Right lobe of liver (tissue), 6 donors: ENCODE measurements at regions not wholly inside any gene's neighbourhood (a gene's known extent, or its start where the extent isn't known, plus 50 kb on each side); places are given as distances from the start of the nearest gene placed in this dataset.
"Not testable (repeated sequence)": the region's sequence is repeated elsewhere in the genome, so short reads cannot be mapped to it uniquely, and the experiment has no call there.

ENCODE experiments used
- ATAC-seq, 4 donors: fragments of 200-7000 bp; cut with Tn5 transposase; one replicate each; pipeline ENCODE4 v1.9.1; 2020; ENCODE audit warnings: mild to moderate bottlenecking in 4 of 4, moderate library complexity in 4 of 4
- DNase-seq, 3 donors: peaks; one replicate each; pipeline ENCODE4 v3.0.0-alpha.2; 2020
- H3K27ac ChIP-seq, 3 donors: fragments of 200-600 bp; one replicate each; pipeline ENCODE4 v1.8.0; 2022
- H3K27me3 ChIP-seq, 2 donors: fragments of 200-600 bp; one replicate each; pipeline ENCODE4 v1.8.0; 2022
- H3K36me3 ChIP-seq, 4 donors: fragments of 200-600 bp; sonication (generic) in 1 of 4; one replicate each; pipeline versions ENCODE4 v1.5.1 to v1.8.0; 2017 to 2022; ENCODE audit warnings: control low read depth in 1 of 4
- H3K4me1 ChIP-seq, 4 donors: fragments of 200-600 bp; sonication (generic) in 1 of 4; one replicate each; pipeline versions ENCODE4 v1.5.1 to v1.8.0; 2017 to 2022; ENCODE audit warnings: control low read depth in 1 of 4
- H3K4me3 ChIP-seq, 3 donors: fragments of 200-600 bp; one replicate each; pipeline ENCODE4 v1.8.0; 2022
- H3K9me3 ChIP-seq, 4 donors: fragments of 200-600 bp; sonication (generic) in 1 of 4; one replicate each; pipeline versions ENCODE4 v1.5.1 to v1.8.0; 2017 to 2022; ENCODE audit warnings: control low read depth in 1 of 4
- POLR2A ChIP-seq: fragments of 450-650 bp; IDR thresholded peaks from one replicate; pipeline ENCODE4 v1.6.1; 2017; ENCODE audit warnings: antibody characterized with exemption, mild to moderate bottlenecking
- WGBS: methylation state at CpG from one replicate; pipeline ENCODE4 v1.1.6; 2018; ENCODE audit warnings: low coverage, low lambda C conversion rate; ENCODE audit not compliant: insufficient coverage; ENCODE audit errors: missing lambda C conversion rate; 5-methylcytosine and 5-hydroxymethylcytosine counted together
- intact Hi-C, 2 donors: fragments of 100-400 bp; cut with DNase I; formaldehyde crosslinking; loops; one replicate each; pipeline versions ENCODE4 v1.11.2 to v1.14.1; 2022
- TF ChIP-seq, protein P1 (sequence below), 4 donors: fragments of 200-600 bp in 3 of 4; fragments of 450-650 bp in 1 of 4; IDR thresholded peaks; one replicate each; pipeline versions ENCODE4 v1.5.1 to v1.8.0; 2016 to 2022; ENCODE audit warnings: antibody characterized with exemption in 4 of 4, mild to moderate bottlenecking in 2 of 4
- donor health status: DM: no; HTN: yes; CAD: no.
- donor health status: DM: no; HTN: no; CAD: no.
- donor health status: DM: no; HTN: no; CAD: no.
- donor health status: DM: no; HTN: yes; CAD: no.
- donor health status: DM: no; HTN: yes; CAD: no.

DNA sequence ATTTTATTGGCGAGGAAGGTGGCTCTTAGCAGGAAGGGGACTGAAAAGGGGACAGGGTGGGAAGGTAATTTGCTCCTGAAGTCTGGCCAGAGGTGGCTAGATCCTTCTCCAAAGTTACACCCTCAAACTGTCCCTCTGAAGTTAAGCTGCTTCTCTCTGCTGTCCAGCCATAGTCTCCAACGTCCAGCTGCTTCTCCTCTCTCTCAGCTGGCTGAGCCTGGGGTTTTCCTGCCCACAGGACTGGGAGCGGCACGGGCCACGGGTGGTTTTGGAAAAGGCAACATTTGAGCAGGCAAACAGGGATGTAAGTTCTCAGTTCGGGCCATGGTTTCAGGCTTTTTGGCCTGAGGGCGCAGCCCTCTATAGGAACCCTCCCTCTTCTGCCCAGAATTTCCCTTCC, 128.3 kb downstream of the YIPF5 start:
- intact Hi-C loops: no loop called here
- DNase-seq: no peak

DNA sequence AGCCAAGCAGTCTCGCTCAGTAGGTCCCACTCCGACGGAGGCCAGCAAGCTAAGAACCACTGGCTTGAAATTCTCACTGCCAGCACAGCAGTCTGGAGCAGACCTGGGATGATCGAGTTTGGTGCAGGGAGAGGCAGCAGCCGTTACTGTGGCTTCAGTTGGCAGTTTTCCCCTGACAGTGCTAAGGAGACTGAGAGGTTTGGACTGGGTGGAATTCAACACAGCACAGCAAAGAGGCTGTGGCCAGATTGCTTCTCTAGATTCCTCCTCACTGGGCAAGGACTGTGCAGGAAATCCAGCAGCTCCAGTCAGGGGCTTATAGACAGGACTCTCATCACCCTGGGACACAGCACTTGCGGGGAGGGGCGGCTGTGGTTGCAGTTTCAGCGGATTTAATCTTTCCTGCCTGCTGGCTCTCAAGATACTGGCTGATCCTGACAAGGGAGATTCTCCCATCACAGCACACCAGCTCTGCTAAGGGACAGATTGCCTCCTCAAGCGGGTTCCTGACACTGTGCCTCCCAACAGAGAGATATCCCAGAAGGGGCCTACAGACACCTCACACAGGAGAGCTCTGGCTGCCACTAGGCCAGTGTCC, 122.1 kb downstream of the YIPF5 start:
- WGBS: 29% methylated on average over 5 of the region's 9 CpGs
- H3K9me3 ChIP-seq: no peaks in the 10 kb centered on the region
- no peaks in the 10 kb centered on the region for H3K36me3 ChIP-seq
- DNase-seq: no peak
- no peaks in the 10 kb centered on the region for H3K4me1 ChIP-seq
- H3K27ac ChIP-seq: no peak overlapping the region
- no peak overlapping the region for H3K4me3 ChIP-seq
- no peak for ATAC-seq
- intact Hi-C loops: no loop called here
- TF ChIP-seq, protein P1, sequence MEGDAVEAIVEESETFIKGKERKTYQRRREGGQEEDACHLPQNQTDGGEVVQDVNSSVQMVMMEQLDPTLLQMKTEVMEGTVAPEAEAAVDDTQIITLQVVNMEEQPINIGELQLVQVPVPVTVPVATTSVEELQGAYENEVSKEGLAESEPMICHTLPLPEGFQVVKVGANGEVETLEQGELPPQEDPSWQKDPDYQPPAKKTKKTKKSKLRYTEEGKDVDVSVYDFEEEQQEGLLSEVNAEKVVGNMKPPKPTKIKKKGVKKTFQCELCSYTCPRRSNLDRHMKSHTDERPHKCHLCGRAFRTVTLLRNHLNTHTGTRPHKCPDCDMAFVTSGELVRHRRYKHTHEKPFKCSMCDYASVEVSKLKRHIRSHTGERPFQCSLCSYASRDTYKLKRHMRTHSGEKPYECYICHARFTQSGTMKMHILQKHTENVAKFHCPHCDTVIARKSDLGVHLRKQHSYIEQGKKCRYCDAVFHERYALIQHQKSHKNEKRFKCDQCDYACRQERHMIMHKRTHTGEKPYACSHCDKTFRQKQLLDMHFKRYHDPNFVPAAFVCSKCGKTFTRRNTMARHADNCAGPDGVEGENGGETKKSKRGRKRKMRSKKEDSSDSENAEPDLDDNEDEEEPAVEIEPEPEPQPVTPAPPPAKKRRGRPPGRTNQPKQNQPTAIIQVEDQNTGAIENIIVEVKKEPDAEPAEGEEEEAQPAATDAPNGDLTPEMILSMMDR (IDR thresholded peaks at IDR 0.05): no peak
- no peak for TF ChIP-seq POLR2A
- no peaks in the 10 kb centered on the region for H3K27me3 ChIP-seq

More for the DNA sequence above, 128.3 kb downstream of the YIPF5 start:
- no peaks in the 10 kb centered on the region for H3K27me3 ChIP-seq
- TF ChIP-seq POLR2A: no peak
- TF ChIP-seq, protein P1 (IDR thresholded peaks at IDR 0.05): no peak
- WGBS: 33% methylated on average over 1 of the region's 7 CpGs
- H3K4me1 ChIP-seq: no peaks in the 10 kb centered on the region
- H3K4me3 ChIP-seq: no peak overlapping the region
- no peak overlapping the region for H3K27ac ChIP-seq
- H3K36me3 ChIP-seq: no peaks in the 10 kb centered on the region
- ATAC-seq: no peak
- no peaks in the 10 kb centered on the region for H3K9me3 ChIP-seq

DNA sequence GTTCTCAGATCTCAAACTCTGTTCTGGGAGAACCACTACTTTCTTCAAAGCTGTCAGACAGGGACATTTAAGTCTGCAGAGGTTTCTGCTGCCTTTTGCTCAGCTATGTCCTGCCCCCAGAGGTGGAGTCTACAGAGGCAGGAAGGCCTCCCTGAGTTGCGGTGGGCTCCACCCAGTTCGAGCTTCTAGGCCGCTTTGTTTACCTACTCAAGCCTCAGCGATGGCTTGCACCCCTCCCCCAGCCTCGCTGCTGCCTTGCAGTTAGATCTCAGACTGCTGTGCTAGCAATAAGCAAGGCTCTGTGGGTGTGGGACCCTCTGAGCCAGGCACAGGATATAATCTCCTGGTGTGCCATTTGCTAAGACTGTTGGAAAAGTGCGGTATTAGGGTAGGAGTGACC, 115.1 kb downstream of the YIPF5 start:
- 70% methylated on average over 2 of the region's 6 CpGs for WGBS
- H3K27ac ChIP-seq, H3K9me3 ChIP-seq, H3K4me3 ChIP-seq, intact Hi-C loops, H3K36me3 ChIP-seq, DNase-seq, H3K4me1 ChIP-seq, ATAC-seq, H3K27me3 ChIP-seq: not testable (repeated sequence)

DNA sequence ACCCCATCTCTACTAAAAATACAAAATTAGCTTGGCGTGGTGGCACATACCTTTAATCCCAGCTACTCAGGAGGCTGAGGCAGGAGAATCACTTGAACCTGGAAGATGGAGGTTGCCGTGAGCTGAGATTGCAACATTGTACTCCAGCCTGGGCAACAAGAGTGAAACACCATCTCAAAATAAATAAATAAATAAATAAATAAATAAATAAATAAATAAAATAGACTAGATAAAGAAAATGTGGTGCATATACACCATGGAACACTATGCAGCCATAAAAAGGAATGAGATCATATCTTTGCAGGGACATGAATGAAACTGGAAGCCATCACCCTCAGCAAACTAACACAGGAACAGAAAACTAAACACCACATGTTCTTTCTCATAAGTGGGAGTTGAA, 110.4 kb downstream of the YIPF5 start:
- H3K36me3 ChIP-seq, H3K4me1 ChIP-seq, H3K9me3 ChIP-seq, H3K27me3 ChIP-seq, H3K4me3 ChIP-seq, intact Hi-C loops, H3K27ac ChIP-seq, ATAC-seq, DNase-seq: not testable (repeated sequence)
- WGBS: 90% methylated on average over 2 of the region's 2 CpGs

DNA sequence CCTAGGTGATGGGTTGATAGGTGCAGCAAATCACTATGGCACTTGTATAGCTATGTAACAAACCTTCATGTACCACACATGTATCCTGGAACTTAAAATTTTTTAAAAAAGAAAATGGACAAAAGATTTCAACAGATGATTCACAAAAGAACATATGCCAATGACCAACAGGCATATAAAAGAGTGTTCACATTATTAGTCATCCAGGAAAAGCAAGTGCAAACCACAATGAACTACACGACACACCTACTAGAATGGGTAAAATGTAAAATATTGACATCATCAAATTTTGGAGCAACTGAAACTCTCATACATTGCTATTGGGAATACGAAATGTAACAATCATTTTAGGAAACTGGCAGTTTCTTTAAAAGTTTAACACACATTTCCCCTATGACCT, 109.9 kb downstream of the YIPF5 start:
- no peak for DNase-seq
- WGBS: 89% methylated on average over 2 of the region's 2 CpGs
- TF ChIP-seq, protein P1 (IDR thresholded peaks at IDR 0.05): no peak
- TF ChIP-seq POLR2A: no peak
- no peaks in the 10 kb centered on the region for H3K27me3 ChIP-seq
- intact Hi-C loops: no loop called here
- H3K27ac ChIP-seq: no peak overlapping the region
- no peak for ATAC-seq
- H3K9me3 ChIP-seq: no peaks in the 10 kb centered on the region
- no peak overlapping the region for H3K4me3 ChIP-seq
- H3K36me3 ChIP-seq: no peaks in the 10 kb centered on the region
- no peaks in the 10 kb centered on the region for H3K4me1 ChIP-seq

DNA sequence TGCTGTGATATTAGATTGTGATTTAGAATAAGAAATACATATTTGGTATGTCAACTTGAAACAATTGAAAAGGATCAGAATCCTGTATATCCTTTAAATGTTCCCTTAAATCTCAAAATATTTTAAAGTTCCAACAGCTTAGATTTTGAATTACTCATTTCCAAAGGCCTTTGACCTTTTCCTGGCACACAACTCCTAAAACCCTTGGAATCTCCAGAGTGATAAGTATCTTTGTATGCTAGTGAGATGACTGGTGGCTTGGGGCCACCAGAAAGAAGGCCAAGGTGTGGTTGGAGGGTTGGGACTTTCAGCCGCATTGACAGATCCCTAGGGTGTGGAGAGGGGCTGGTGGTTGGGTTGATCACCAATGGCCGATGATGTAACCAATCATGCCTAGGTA, 104.7 kb downstream of the YIPF5 start:
- H3K27me3 ChIP-seq: no peaks in the 10 kb centered on the region
- no peak for ATAC-seq
- no peak for DNase-seq
- TF ChIP-seq, protein P1 (IDR thresholded peaks at IDR 0.05): no peak
- no peak for TF ChIP-seq POLR2A
- intact Hi-C loops: no loop called here
- no peaks in the 10 kb centered on the region for H3K36me3 ChIP-seq
- no peaks in the 10 kb centered on the region for H3K9me3 ChIP-seq
- no CpG with 5 or more reads among the region's 2 CpGs for WGBS
- H3K4me3 ChIP-seq: no peak overlapping the region
- H3K27ac ChIP-seq: no peak overlapping the region
- no peaks in the 10 kb centered on the region for H3K4me1 ChIP-seq
